Gastrocnemius medialis (tissue), 4 donors: ENCODE measurements at regions not wholly inside any gene's neighbourhood (a gene's known extent, or its start where the extent isn't known, plus 50 kb on each side); places are given as distances from the start of the nearest gene placed in this dataset.

Source experiments
- POLR2A ChIP-seq, 2 donors: fragments of 450-650 bp; IDR thresholded peaks; one replicate each; pipeline ENCODE4 v1.6.1; 2017; ENCODE audit warnings: antibody characterized with exemption in 2 of 2, mild to moderate bottlenecking in 2 of 2, moderate library complexity in 2 of 2
- TF ChIP-seq, protein P1 (sequence below), 5 experiments: fragments of 450-650 bp in 3 of 5; fragments of 200-600 bp in 2 of 5; sonication (generic) in 2 of 5; IDR thresholded peaks in 4 of 5; conservative IDR thresholded peaks in 1 of 5; 1 replicate in 4 of 5; 2 replicates in 1 of 5; pipeline ENCODE4 v1.5.1; 2016 to 2019; ENCODE audit warnings: antibody characterized with exemption in 5 of 5, mild to moderate bottlenecking in 3 of 5, moderate library complexity in 3 of 5

DNA sequence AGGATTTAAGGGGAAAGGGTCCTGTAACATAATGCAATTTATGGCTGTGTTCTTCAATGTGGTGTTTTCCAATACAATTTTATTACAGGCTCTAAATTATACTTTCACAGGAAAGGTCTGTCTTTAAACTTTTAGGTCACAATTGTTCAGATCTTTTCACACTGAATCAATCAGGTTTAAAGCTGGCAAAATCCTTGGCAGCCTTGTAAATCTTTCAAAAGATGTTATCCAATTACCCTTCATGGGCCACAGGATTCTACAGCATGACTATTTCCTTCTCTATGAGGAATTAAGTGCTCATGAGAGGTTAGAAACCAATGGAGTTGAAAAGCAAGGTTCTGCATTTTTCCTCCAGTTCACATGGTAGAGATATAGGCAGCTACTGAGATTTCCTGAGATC lies 211.5 kb upstream of the MIR17HG start:
- TF ChIP-seq, protein P1, sequence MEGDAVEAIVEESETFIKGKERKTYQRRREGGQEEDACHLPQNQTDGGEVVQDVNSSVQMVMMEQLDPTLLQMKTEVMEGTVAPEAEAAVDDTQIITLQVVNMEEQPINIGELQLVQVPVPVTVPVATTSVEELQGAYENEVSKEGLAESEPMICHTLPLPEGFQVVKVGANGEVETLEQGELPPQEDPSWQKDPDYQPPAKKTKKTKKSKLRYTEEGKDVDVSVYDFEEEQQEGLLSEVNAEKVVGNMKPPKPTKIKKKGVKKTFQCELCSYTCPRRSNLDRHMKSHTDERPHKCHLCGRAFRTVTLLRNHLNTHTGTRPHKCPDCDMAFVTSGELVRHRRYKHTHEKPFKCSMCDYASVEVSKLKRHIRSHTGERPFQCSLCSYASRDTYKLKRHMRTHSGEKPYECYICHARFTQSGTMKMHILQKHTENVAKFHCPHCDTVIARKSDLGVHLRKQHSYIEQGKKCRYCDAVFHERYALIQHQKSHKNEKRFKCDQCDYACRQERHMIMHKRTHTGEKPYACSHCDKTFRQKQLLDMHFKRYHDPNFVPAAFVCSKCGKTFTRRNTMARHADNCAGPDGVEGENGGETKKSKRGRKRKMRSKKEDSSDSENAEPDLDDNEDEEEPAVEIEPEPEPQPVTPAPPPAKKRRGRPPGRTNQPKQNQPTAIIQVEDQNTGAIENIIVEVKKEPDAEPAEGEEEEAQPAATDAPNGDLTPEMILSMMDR (IDR thresholded peaks at IDR 0.05 in 4 of 5, conservative IDR thresholded peaks at IDR 0.05 in 1 of 5) = no peak
- TF ChIP-seq POLR2A (IDR thresholded peaks at IDR 0.05) = no peak
